ENCODE measurements at regions not wholly inside any gene's neighbourhood (a gene's known extent, or its start where the extent isn't known, plus 50 kb on each side); places are given as distances from the start of the nearest gene placed in this dataset.

DNA sequence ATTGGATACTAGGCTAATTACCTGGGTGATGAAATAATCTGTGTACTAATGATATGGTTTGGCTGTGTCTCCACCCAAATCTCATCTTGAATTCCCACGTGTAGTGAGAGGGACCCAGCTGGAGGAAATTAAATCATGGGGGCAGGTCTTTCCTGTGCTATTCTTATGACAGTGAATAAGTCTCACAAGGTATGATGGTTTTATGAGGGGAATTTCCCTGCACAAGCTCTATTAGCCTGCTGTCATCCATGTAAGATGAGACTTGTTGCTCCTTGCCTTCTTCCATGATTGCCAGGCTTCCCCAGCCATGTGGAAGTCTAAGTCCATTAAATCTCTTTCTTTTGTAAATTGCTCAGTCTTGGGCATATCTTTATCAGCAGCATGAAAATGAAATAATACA is 394.1 kb upstream of the SYT4 start:
- Histone ChIP-seq H4K91ac (ENCODE audit: low read depth, low read length, poor library complexity) (no peak overlapping the region), H3K27me3 (ENCODE audit: control insufficient read depth in 3 of 3, insufficient read depth in 3 of 3, low read depth in 1 of 3, low read length in 3 of 3) (no peaks in the 10 kb centered on the region), H3K4ac (ENCODE audit: low read length) (no peak overlapping the region), H2BK5ac (ENCODE audit: low read length) (no peak overlapping the region), H3K36me3 (replicated peaks in 1 of 2; ENCODE audit: control insufficient read depth in 2 of 2, insufficient read depth in 2 of 2, low read length in 2 of 2) (no peaks in the 10 kb centered on the region), H3K14ac (ENCODE audit: low read length) (no peak overlapping the region), H3K9me3 (replicated peaks in 1 of 2; ENCODE audit: control insufficient read depth in 2 of 2, insufficient read depth in 1 of 2, low read depth in 1 of 2, low read length in 2 of 2) (no peaks in the 10 kb centered on the region), H2BK15ac (ENCODE audit: low read length) (no peak overlapping the region), H3K23ac (ENCODE audit: low read depth, low read length, poor library complexity) (no peak overlapping the region), H2BK12ac (ENCODE audit: low read length) (no peak overlapping the region), H3K4me1 (ENCODE audit: control insufficient read depth in 2 of 2, insufficient read depth in 1 of 2, low read depth in 1 of 2, low read length in 2 of 2) (no peaks in the 10 kb centered on the region), H3K9ac (ENCODE audit: low read depth, low read length, poor library complexity) (no peak overlapping the region), H3K18ac (ENCODE audit: low read length) (no peak overlapping the region), H3K27ac (replicated peaks; ENCODE audit: low read length) (no peak overlapping the region), H3K4me3 (ENCODE audit: low read length in 2 of 2) (no peak overlapping the region), H4K8ac (ENCODE audit: low read depth, low read length) (no peak overlapping the region), H3K4me2 (ENCODE audit: insufficient read depth, low read length, poor library complexity, severe bottlenecking) (no peak overlapping the region), H2AK5ac (ENCODE audit: low read depth, low read length) (no peak overlapping the region), H3K79me1 (ENCODE audit: low read depth, low read length) (no peaks in the 10 kb centered on the region), H2BK120ac (ENCODE audit: low read depth, low read length) (no peak overlapping the region), H2AFZ (ENCODE audit: low read length) (no peak overlapping the region)
- WGBS, 2 donors (ENCODE audit: extremely low coverage in 2 of 2, insufficient read length in 2 of 2, insufficient replicate concordance in 1 of 2) = no CpG with 5 or more reads among the region's 1 CpG
- DNase-seq (ENCODE audit: low spot score) = no peak

DNA sequence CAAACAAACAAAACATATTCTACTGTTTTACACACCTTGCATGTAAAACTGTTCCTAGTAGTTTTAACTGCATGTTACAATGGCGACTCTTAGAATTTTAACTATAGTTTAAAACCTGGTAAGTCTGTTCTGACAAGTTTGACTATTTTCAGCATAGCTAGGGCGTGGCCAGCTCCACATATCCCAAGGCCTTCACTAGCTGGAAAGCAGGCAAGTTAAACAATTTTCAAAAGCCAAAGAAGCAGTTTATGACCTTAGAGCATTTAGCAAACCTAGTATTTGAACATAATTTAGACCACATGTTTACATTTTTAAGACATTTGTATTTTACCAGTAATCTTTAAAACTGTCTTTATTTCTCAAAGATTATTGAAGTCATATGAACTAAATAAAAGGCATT is 402.8 kb upstream of the SYT4 start:
- H3K23ac ChIP-seq (ENCODE audit: low read depth, low read length, poor library complexity) = no peak overlapping the region
- H4K91ac ChIP-seq (ENCODE audit: low read depth, low read length, poor library complexity) = no peak overlapping the region
- whole genome bisulfite sequencing, 2 donors (ENCODE audit: extremely low coverage in 2 of 2, insufficient read length in 2 of 2, insufficient replicate concordance in 1 of 2) = no CpG with 5 or more reads among the region's 2 CpGs
- no peak overlapping the region for H3K27ac ChIP-seq (replicated peaks; ENCODE audit: low read length)
- DNase-seq (ENCODE audit: low spot score) = no peak
- no peak overlapping the region for H2AFZ ChIP-seq (ENCODE audit: low read length)
- no peak overlapping the region for H2BK12ac ChIP-seq (ENCODE audit: low read length)
- no peaks in the 10 kb centered on the region for H3K4me1 ChIP-seq (ENCODE audit: control insufficient read depth in 2 of 2, insufficient read depth in 1 of 2, low read depth in 1 of 2, low read length in 2 of 2)
- no peaks in the 10 kb centered on the region for H3K36me3 ChIP-seq (replicated peaks in 1 of 2; ENCODE audit: control insufficient read depth in 2 of 2, insufficient read depth in 2 of 2, low read length in 2 of 2)
- no peak overlapping the region for H2AK5ac ChIP-seq (ENCODE audit: low read depth, low read length)
- no peak overlapping the region for H3K18ac ChIP-seq (ENCODE audit: low read length)
- H3K9ac ChIP-seq (ENCODE audit: low read depth, low read length, poor library complexity) = no peak overlapping the region
- H3K79me1 ChIP-seq (ENCODE audit: low read depth, low read length) = no peaks in the 10 kb centered on the region
- no peak overlapping the region for H3K4me3 ChIP-seq (ENCODE audit: low read length in 2 of 2)
- no peaks in the 10 kb centered on the region for H3K27me3 ChIP-seq (ENCODE audit: control insufficient read depth in 3 of 3, insufficient read depth in 3 of 3, low read depth in 1 of 3, low read length in 3 of 3)
- no peaks in the 10 kb centered on the region for H3K9me3 ChIP-seq (replicated peaks in 1 of 2; ENCODE audit: control insufficient read depth in 2 of 2, insufficient read depth in 1 of 2, low read depth in 1 of 2, low read length in 2 of 2)
- no peak overlapping the region for H4K8ac ChIP-seq (ENCODE audit: low read depth, low read length)
- H3K4me2 ChIP-seq (ENCODE audit: insufficient read depth, low read length, poor library complexity, severe bottlenecking) = no peak overlapping the region
- no peak overlapping the region for H3K14ac ChIP-seq (ENCODE audit: low read length)
- H3K4ac ChIP-seq (ENCODE audit: low read length) = no peak overlapping the region
- H2BK120ac ChIP-seq (ENCODE audit: low read depth, low read length) = no peak overlapping the region
- H2BK15ac ChIP-seq (ENCODE audit: low read length) = no peak overlapping the region
- H2BK5ac ChIP-seq (ENCODE audit: low read length) = no peak overlapping the region

GRCh38 chr18:43681661-43682060 is 404.4 kb upstream of the SYT4 start:
- Histone ChIP-seq H2AFZ (ENCODE audit: low read length) (no peak overlapping the region), H3K27me3 (ENCODE audit: control insufficient read depth in 3 of 3, insufficient read depth in 3 of 3, low read depth in 1 of 3, low read length in 3 of 3) (no peaks in the 10 kb centered on the region), H2AK5ac (ENCODE audit: low read depth, low read length) (no peak overlapping the region), H3K9ac (ENCODE audit: low read depth, low read length, poor library complexity) (no peak overlapping the region), H3K18ac (ENCODE audit: low read length) (no peak overlapping the region), H2BK5ac (ENCODE audit: low read length) (no peak overlapping the region), H2BK120ac (ENCODE audit: low read depth, low read length) (no peak overlapping the region), H3K27ac (replicated peaks; ENCODE audit: low read length) (no peak overlapping the region), H3K14ac (ENCODE audit: low read length) (no peak overlapping the region), H2BK15ac (ENCODE audit: low read length) (no peak overlapping the region), H3K36me3 (replicated peaks in 1 of 2; ENCODE audit: control insufficient read depth in 2 of 2, insufficient read depth in 2 of 2, low read length in 2 of 2) (no peaks in the 10 kb centered on the region), H3K4me3 (ENCODE audit: low read length in 2 of 2) (no peak overlapping the region), H3K79me1 (ENCODE audit: low read depth, low read length) (no peaks in the 10 kb centered on the region), H3K4ac (ENCODE audit: low read length) (no peak overlapping the region), H3K4me1 (ENCODE audit: control insufficient read depth in 2 of 2, insufficient read depth in 1 of 2, low read depth in 1 of 2, low read length in 2 of 2) (no peaks in the 10 kb centered on the region), H2BK12ac (ENCODE audit: low read length) (no peak overlapping the region), H3K4me2 (ENCODE audit: insufficient read depth, low read length, poor library complexity, severe bottlenecking) (no peak overlapping the region), H4K8ac (ENCODE audit: low read depth, low read length) (no peak overlapping the region), H3K23ac (ENCODE audit: low read depth, low read length, poor library complexity) (no peak overlapping the region), H3K9me3 (replicated peaks in 1 of 2; ENCODE audit: control insufficient read depth in 2 of 2, insufficient read depth in 1 of 2, low read depth in 1 of 2, low read length in 2 of 2) (no peaks in the 10 kb centered on the region), H4K91ac (ENCODE audit: low read depth, low read length, poor library complexity) (no peak overlapping the region)
- DNase-seq (ENCODE audit: low spot score) = no peak
- no CpG with 5 or more reads among the region's 5 CpGs for whole genome bisulfite sequencing, 2 donors (ENCODE audit: extremely low coverage in 2 of 2, insufficient read length in 2 of 2, insufficient replicate concordance in 1 of 2)

- H3K4me1 ChIP-seq (ENCODE audit: control insufficient read depth in 2 of 2, insufficient read depth in 1 of 2, low read depth in 1 of 2, low read length in 2 of 2) = no peaks in the 10 kb centered on the region
- no peak overlapping the region for H3K4me2 ChIP-seq (ENCODE audit: insufficient read depth, low read length, poor library complexity, severe bottlenecking)
- H3K27me3 ChIP-seq (ENCODE audit: control insufficient read depth in 3 of 3, insufficient read depth in 3 of 3, low read depth in 1 of 3, low read length in 3 of 3) = no peaks in the 10 kb centered on the region
- no peak overlapping the region for H3K9ac ChIP-seq (ENCODE audit: low read depth, low read length, poor library complexity)
- H2AK5ac ChIP-seq (ENCODE audit: low read depth, low read length) = no peak overlapping the region
- no peak overlapping the region for H4K8ac ChIP-seq (ENCODE audit: low read depth, low read length)
- H3K36me3 ChIP-seq (replicated peaks in 1 of 2; ENCODE audit: control insufficient read depth in 2 of 2, insufficient read depth in 2 of 2, low read length in 2 of 2) = no peaks in the 10 kb centered on the region
- H2AFZ ChIP-seq (ENCODE audit: low read length) = no peak overlapping the region
- no peak overlapping the region for H3K4me3 ChIP-seq (ENCODE audit: low read length in 2 of 2)
- DNase-seq (ENCODE audit: low spot score) = no peak
- H2BK15ac ChIP-seq (ENCODE audit: low read length) = no peak overlapping the region
- H3K18ac ChIP-seq (ENCODE audit: low read length) = no peak overlapping the region
- H3K4ac ChIP-seq (ENCODE audit: low read length) = no peak overlapping the region
- no peak overlapping the region for H3K23ac ChIP-seq (ENCODE audit: low read depth, low read length, poor library complexity)
- H3K14ac ChIP-seq (ENCODE audit: low read length) = no peak overlapping the region
- H2BK12ac ChIP-seq (ENCODE audit: low read length) = no peak overlapping the region
- H3K79me1 ChIP-seq (ENCODE audit: low read depth, low read length) = no peaks in the 10 kb centered on the region
- H2BK120ac ChIP-seq (ENCODE audit: low read depth, low read length) = no peak overlapping the region
- no peaks in the 10 kb centered on the region for H3K9me3 ChIP-seq (replicated peaks in 1 of 2; ENCODE audit: control insufficient read depth in 2 of 2, insufficient read depth in 1 of 2, low read depth in 1 of 2, low read length in 2 of 2)
- H2BK5ac ChIP-seq (ENCODE audit: low read length) = no peak overlapping the region
- no peak overlapping the region for H4K91ac ChIP-seq (ENCODE audit: low read depth, low read length, poor library complexity)
- H3K27ac ChIP-seq (replicated peaks; ENCODE audit: low read length) = no peak overlapping the region
- no CpG with 5 or more reads among the region's 7 CpGs for WGBS, 2 donors (ENCODE audit: extremely low coverage in 2 of 2, insufficient read length in 2 of 2, insufficient replicate concordance in 1 of 2)
Observed at GRCh38 chr18:43682196-43682595, 404.9 kb upstream of the SYT4 start.
